K562 (cell line): ENCODE measurements at regions not wholly inside any gene's neighbourhood (a gene's known extent, or its start where the extent isn't known, plus 50 kb on each side); places are given as distances from the start of the nearest gene placed in this dataset.

ENCODE experiments used
- ATAC-seq: fragments of 200-7000 bp; cut with Tn5 transposase; 3 replicates; pipeline ENCODE4 v1.9.1; 2020; ENCODE audit warnings: moderate library complexity
- BruUV-seq: library from RNA; stranded (reverse); fragments of 400-500 nt; replicated peaks from 2 replicates; lab custom pipeline; 2021; lab: Mats Ljungman, UMichigan
- CTCF ChIA-PET: fragments of 300-600 bp; formaldehyde crosslinking; extraction: SDS; loops from one replicate; lab custom pipeline; 2021; ENCODE audit warnings: low intra/inter-chr PET ratio; lab: Yijun Ruan, JAX
- POLR2A ChIA-PET: fragments of 300-600, 350-650 bp; sonication (Branson Sonifier 250); formaldehyde crosslinking; extraction: SDS; loops from one replicate; lab custom pipeline; 2021; ENCODE audit warnings: antibody characterized with exemption, inconsistent platforms; lab: Yijun Ruan, JAX
- DNase-seq, 4 experiments: peaks; one replicate each; pipeline versions ENCODE4 v3.0.0 to v3.0.0-alpha.2; 2011 to 2018; ENCODE audit warnings: low spot score in 3 of 4, mixed read lengths in 3 of 4; ENCODE audit errors: extremely low read depth in 1 of 4
- FAIRE-seq: peaks from 2 replicates; lab custom pipeline; 2011; peaks lifted over from hg19 to GRCh38; lab: Jason Lieb, UNC
- H2AFZ ChIP-seq: 2 replicates; pipeline ENCODE4 v1.6.0; 2011; ENCODE audit warnings: low read depth, low read length, control low read depth, inconsistent platforms
- H3K27ac ChIP-seq: fragments of 200-600 bp; 3 replicates; pipeline ENCODE4 v1.8.0; 2011; ENCODE audit warnings: low read depth, mild to moderate bottlenecking, control low read depth, inconsistent platforms, low read length, moderate library complexity, mixed read lengths; ENCODE audit errors: extremely low read depth
- H3K27me3 ChIP-seq, 2 experiments: fragments of 300-600 bp in 1 of 2; 2 replicates in 1 of 2; 3 replicates in 1 of 2; pipeline versions ENCODE4 v1.6.0 to v1.8.0; 2011; ENCODE audit warnings: inconsistent platforms in 2 of 2, low read length in 2 of 2, mild to moderate bottlenecking in 1 of 2, mixed read lengths in 1 of 2, moderate library complexity in 1 of 2; ENCODE audit not compliant: control insufficient read depth in 2 of 2, insufficient read depth in 2 of 2
- H3K36me3 ChIP-seq: fragments of 300-600 bp; 3 replicates; pipeline ENCODE4 v1.8.0; 2011; ENCODE audit warnings: mild to moderate bottlenecking, low read length, inconsistent platforms; ENCODE audit not compliant: control insufficient read depth, insufficient read depth
- H3K4me1 ChIP-seq, 2 experiments: fragments of 200-600 bp in 1 of 2; replicated peaks in 1 of 2; 2 replicates in 1 of 2; 3 replicates in 1 of 2; pipeline versions ENCODE4 v1.5.1 to v1.8.0; 2011; ENCODE audit warnings: inconsistent platforms in 2 of 2, low read length in 2 of 2, mild to moderate bottlenecking in 1 of 2, mixed read lengths in 1 of 2, moderate library complexity in 1 of 2; ENCODE audit not compliant: control insufficient read depth in 2 of 2, insufficient read depth in 2 of 2
- H3K4me2 ChIP-seq: 2 replicates; pipeline ENCODE4 v1.6.1; 2011; ENCODE audit warnings: low read length, control low read depth, inconsistent platforms, mixed read lengths; ENCODE audit not compliant: insufficient read depth
- H3K4me3 ChIP-seq: fragments of 200-600 bp; sonication (generic), shearing (Covaris generic); 2 replicates; pipeline ENCODE4 v1.5.1; 2016; ENCODE audit warnings: control low read depth, inconsistent platforms
- H3K79me2 ChIP-seq: fragments of 200-600 bp; 3 replicates; pipeline ENCODE4 v1.8.0; 2011; ENCODE audit warnings: low read length, inconsistent platforms; ENCODE audit not compliant: control insufficient read depth, insufficient read depth
- H3K9ac ChIP-seq, 2 experiments: 2 replicates each; pipeline versions ENCODE4 v1.6.0 to v1.6.1; 2011; ENCODE audit warnings: low read depth in 2 of 2, low read length in 2 of 2, control low read depth in 1 of 2, inconsistent platforms in 1 of 2, mild to moderate bottlenecking in 1 of 2, mixed read lengths in 1 of 2; ENCODE audit not compliant: insufficient read depth in 1 of 2
- H3K9me1 ChIP-seq: one replicate; pipeline ENCODE4 v1.6.0; 2011; ENCODE audit warnings: inconsistent platforms, mild to moderate bottlenecking, low read length, moderate library complexity; ENCODE audit not compliant: control insufficient read depth, insufficient read depth
- H3K9me3 ChIP-seq: replicated peaks from 2 replicates; pipeline ENCODE4 v1.5.1; 2011; ENCODE audit warnings: low read depth, low read length, inconsistent platforms; ENCODE audit not compliant: control insufficient read depth, insufficient read depth
- H4K20me1 ChIP-seq: replicated peaks from 2 replicates; pipeline ENCODE4 v1.6.1; 2011; ENCODE audit warnings: low read length, inconsistent platforms, mixed read lengths; ENCODE audit not compliant: control insufficient read depth, insufficient read depth
- HIVEP1 ChIP-seq: fragments of 250-450 bp; sonication (Bioruptor Pico); IDR thresholded peaks from 2 replicates; pipeline ENCODE4 v1.4.0; 2020; ENCODE audit warnings: mild to moderate bottlenecking
- HMG20A ChIP-seq: fragments of 450-650 bp; formaldehyde crosslinking; conservative IDR thresholded peaks from 2 replicates; pipeline ENCODE4 v1.4.0; 2020; ENCODE audit warnings: mild to moderate bottlenecking, mixed read lengths
- NR2C2 ChIP-seq, 2 experiments: fragments of 200-800 bp in 1 of 2; sonication (Bioruptor generic) in 1 of 2; sonication (generic) in 1 of 2; formaldehyde crosslinking in 1 of 2; IDR thresholded peaks; 2 replicates each; pipeline versions ENCODE4 v1.6.1 to v1.8.0; 2016 to 2022; ENCODE audit warnings: mild to moderate bottlenecking in 1 of 2, missing compliant biosample characterization in 1 of 2, missing genetic modification characterization in 1 of 2, missing genetic modification reagents in 1 of 2
- SRSF9 ChIP-seq: fragments of 200-400 bp; formaldehyde crosslinking; IDR thresholded peaks from 2 replicates; pipeline ENCODE4 v1.6.1; 2017; ENCODE audit warnings: low read depth, low read length, borderline replicate concordance
- TSHZ1 ChIP-seq: fragments of 250-450 bp; sonication (Bioruptor Pico); IDR thresholded peaks from 2 replicates; pipeline ENCODE4 v1.4.0; 2020; ENCODE audit warnings: mild to moderate bottlenecking, moderate library complexity
- XRCC4 ChIP-seq: IDR thresholded peaks from one replicate; pipeline ENCODE4 v1.6.1; 2011; ENCODE audit not compliant: insufficient read depth, insufficient read length; ENCODE audit errors: extremely low read depth
- ZNF384 ChIP-seq: IDR thresholded peaks from 2 replicates; pipeline ENCODE4 v1.6.1; 2012; ENCODE audit warnings: low read depth, low read length, improper control_type of control experiment
- WGBS: fragments of 100-300 bp; shearing (Covaris generic); methylation state at CpG from one replicate; pipeline ENCODE4 v1.1.6; 2016; ENCODE audit warnings: low coverage, mixed read lengths; ENCODE audit not compliant: insufficient coverage; ENCODE audit errors: missing lambda C conversion rate; 5-methylcytosine and 5-hydroxymethylcytosine counted together
- in situ Hi-C: fragments of 300-500 bp; cut with MboI; formaldehyde crosslinking; loops from 4 replicates; pipeline ENCODE4 v1.15.0; 2018; ENCODE audit warnings: inconsistent platforms, mixed read lengths
- intact Hi-C: fragments of 100-400 bp; cut with micrococcal nuclease; formaldehyde crosslinking; loops from 2 replicates; pipeline ENCODE4 v1.14.2; 2022

GRCh38 chr3:140857993-140858392 lies 83.6 kb upstream of the SLC25A36 start:
- H3K4me1 ChIP-seq: no peaks in the 10 kb centered on the region
- no TSS peak for BruUV-seq
- CTCF ChIA-PET: interaction anchor here (0.6 kb wide), 1 partner anchor 1918 kb away, joined by 4 read pairs; no protein-coding TSS in a partner anchor
- H2AFZ ChIP-seq: no peak overlapping the region
- H3K9me3 ChIP-seq: no peaks in the 10 kb centered on the region
- no peak for FAIRE-seq
- in situ Hi-C loops: loop anchor here (25.0 kb wide), 1 partner anchor 721 kb away; no protein-coding TSS in a partner anchor
- H3K79me2 ChIP-seq: no peaks in the 10 kb centered on the region
- no peak overlapping the region for H3K4me2 ChIP-seq
- intact Hi-C loops: no loop called here
- no peak for ATAC-seq
- no peak overlapping the region for H3K4me3 ChIP-seq
- H3K27me3 ChIP-seq: no peaks in the 10 kb centered on the region
- POLR2A ChIA-PET: no interaction called here
- DNase-seq: no peak
- WGBS: 0% methylated on average over 2 of the region's 2 CpGs
- no peak overlapping the region for H3K9ac ChIP-seq
- no peaks in the 10 kb centered on the region for H3K36me3 ChIP-seq
- TF ChIP-seq XRCC4: no peak
- TF ChIP-seq TSHZ1 (CRISPR knock-in tag): no peak
- no peak for TF ChIP-seq HIVEP1 (CRISPR knock-in tag)
- no peak for TF ChIP-seq HMG20A (CRISPR knock-in tag)
- TF ChIP-seq SRSF9: no peak
- TF ChIP-seq NR2C2 (CRISPR knock-in tag; IDR thresholded peaks at IDR 0.05): no peak
- no peak for TF ChIP-seq NR2C2 (tag; IDR thresholded peaks at IDR 0.05)
- no peak for TF ChIP-seq ZNF384
- no peak overlapping the region for H3K27ac ChIP-seq
- no peaks in the 10 kb centered on the region for H3K9me1 ChIP-seq
- no peaks in the 10 kb centered on the region for H4K20me1 ChIP-seq
